ENCODE measurements at regions not wholly inside any gene's neighbourhood (a gene's known extent, or its start where the extent isn't known, plus 50 kb on each side); places are given as distances from the start of the nearest gene placed in this dataset.

GRCh38 chr12:46457958-46458357 is 85.4 kb upstream of the SLC38A2 start:
- no peak for TF ChIP-seq ZNF274 (IDR thresholded peaks at IDR 0.05; ENCODE audit: low read depth, low read length)
- TF ChIP-seq YY1 (IDR thresholded peaks at IDR 0.05; ENCODE audit: insufficient read depth, insufficient read length): no peak

Measured in NT2/D1 (cell line).